Heart left ventricle (tissue), 16 donors: ENCODE measurements at regions not wholly inside any gene's neighbourhood (a gene's known extent, or its start where the extent isn't known, plus 50 kb on each side); places are given as distances from the start of the nearest gene placed in this dataset.
"Not testable (repeated sequence)": the region's sequence is repeated elsewhere in the genome, so short reads cannot be mapped to it uniquely, and the experiment has no call there.

ENCODE experiments used
- ATAC-seq, 4 donors: fragments of 200-7000 bp; cut with Tn5 transposase; one replicate each; pipeline ENCODE4 v1.9.1; 2020 to 2022; ENCODE audit warnings: moderate library complexity in 4 of 4, mild to moderate bottlenecking in 3 of 4, moderate number of reproducible peaks in 1 of 4
- DNase-seq, 5 donors: peaks; one replicate each; pipeline ENCODE4 v3.0.0-alpha.2; 2020
- H3K27ac ChIP-seq, 12 donors: fragments of 200-600 bp; sonication (generic) in 4 of 12; one replicate each; pipeline versions ENCODE4 v1.5.0 to v1.8.0; 2016 to 2022; ENCODE audit warnings: mild to moderate bottlenecking in 2 of 12
- H3K27me3 ChIP-seq, 9 donors: fragments of 200-600 bp; sonication (generic) in 2 of 9; one replicate each; pipeline versions ENCODE4 v1.5.1 to v1.8.0; 2016 to 2022; ENCODE audit warnings: mild to moderate bottlenecking in 3 of 9
- H3K36me3 ChIP-seq, 9 donors: fragments of 200-600 bp; sonication (generic) in 2 of 9; one replicate each; pipeline versions ENCODE4 v1.5.0 to v1.8.0; 2018 to 2022; ENCODE audit warnings: mild to moderate bottlenecking in 2 of 9
- H3K4me1 ChIP-seq, 12 donors: fragments of 200-600 bp; sonication (generic) in 4 of 12; one replicate each; pipeline versions ENCODE4 v1.5.0 to v1.8.0; 2016 to 2022; ENCODE audit warnings: mild to moderate bottlenecking in 3 of 12
- H3K4me3 ChIP-seq, 12 donors: fragments of 200-600 bp; sonication (generic) in 4 of 12; one replicate each; pipeline versions ENCODE4 v1.5.0 to v1.8.0; 2017 to 2022; ENCODE audit warnings: mild to moderate bottlenecking in 9 of 12, moderate library complexity in 4 of 12
- H3K9me3 ChIP-seq, 12 donors: fragments of 200-600 bp; sonication (generic) in 4 of 12; one replicate each; pipeline versions ENCODE4 v1.5.0 to v1.8.0; 2016 to 2022; ENCODE audit warnings: mild to moderate bottlenecking in 1 of 12
- CTCF ChIP-seq, 12 donors: fragments of 200-600 bp; sonication (generic) in 4 of 12; IDR thresholded peaks; one replicate each; pipeline versions ENCODE4 v1.5.0 to v1.8.0; 2018 to 2022; ENCODE audit warnings: antibody characterized with exemption in 12 of 12, mild to moderate bottlenecking in 5 of 12
- POLR2A ChIP-seq, 2 donors: fragments of 450-650 bp; IDR thresholded peaks; one replicate each; pipeline ENCODE4 v1.6.1; 2017; ENCODE audit warnings: antibody characterized with exemption in 2 of 2, mild to moderate bottlenecking in 2 of 2, moderate library complexity in 2 of 2
- WGBS, 4 donors: extraction: QIAGEN DNeasy Blood & Tissue Kit in 2 of 4; methylation state at CpG; one replicate each; pipeline versions ENCODE4 v1.1.5 to v1.1.7; 2013 to 2018; 5-methylcytosine and 5-hydroxymethylcytosine counted together
- intact Hi-C, 10 donors: fragments of 100-400 bp; cut with DNase I; formaldehyde crosslinking; loops; one replicate each; pipeline versions ENCODE4 v1.11.1 to v1.14.2; 2022
- donor health status: ischemic (EF 13 %, LVEDD 7.1; RV severe dilation, severe dysfunction).
- donor health status: healthy with polysubstance abuse.
- donor health status: DM: no; HTN: yes; CAD: no.
- donor health status: DM: no; HTN: no; CAD: no.
- donor health status: ischemic (EF 25% LVEDD 6.9; RV normal size, moderate dysfunction).
- donor health status: ischemic (EF 25% LVEDD 5.7; RV mildly dilated, moderate dysfunction).
- donor health status: healthy.
- donor health status: DM: yes; HTN: yes; CAD: no.
- donor health status: ischemic (EF 35%, LVEDD 5.7; RV mildly dilated, moderate dysfunction).
- donor health status: nonischemic (EF 11% LVEDD 7.7; RV severe dilation, severe dysfunction).
- donor health status: DM: yes; HTN: yes; CAD: no.
- donor health status: PGD.
- donor health status: ischemic (EF 29% LVEDD 5.4; RV normal size, mild dysfunction).
- donor health status: nonischemic (EF 23%, LVEDD 6.1; RV moderate dilation, normal function).

GRCh38 chr6:9697263-9697931 is 717.5 kb downstream of the TFAP2A start:
- Histone ChIP-seq H3K4me3 (no peak overlapping the region), H3K9me3 (peaks cover 0 to 19% (median 2%) of the 10 kb centered on the region in 12 donors), H3K27ac (no peak overlapping the region), H3K4me1 (no peaks in the 10 kb centered on the region), H3K36me3 (no peaks in the 10 kb centered on the region), H3K27me3 (no peaks in the 10 kb centered on the region)
- ATAC-seq (no peak), DNase-seq (no peak)
- intact Hi-C loops, result no loop called here
- 76 to 85% (median 82%) methylated on average over 7 of the region's 7 CpGs for WGBS, 4 donors
- no peak for TF ChIP-seq CTCF (IDR thresholded peaks at IDR 0.05)
- TF ChIP-seq POLR2A (IDR thresholded peaks at IDR 0.05), result no peak

GRCh38 chr6:9690388-9690787 is 724.5 kb downstream of the TFAP2A start:
- ATAC-seq (no peak), DNase-seq (no peak)
- TF ChIP-seq CTCF (IDR thresholded peaks at IDR 0.05), result no peak
- TF ChIP-seq POLR2A (IDR thresholded peaks at IDR 0.05), result no peak
- H3K27me3 ChIP-seq, result no peaks in the 10 kb centered on the region
- H3K4me3 ChIP-seq, result no peak overlapping the region
- no peak overlapping the region for H3K27ac ChIP-seq
- intact Hi-C loops, result no loop called here
- H3K4me1 ChIP-seq, result no peaks in the 10 kb centered on the region
- H3K36me3 ChIP-seq, result no peaks in the 10 kb centered on the region
- H3K9me3 ChIP-seq, result peaks cover 0 to 8% (median 1%) of the 10 kb centered on the region in 12 donors

- H3K36me3 ChIP-seq, intact Hi-C loops, ATAC-seq, H3K4me1 ChIP-seq, H3K4me3 ChIP-seq, H3K27me3 ChIP-seq, H3K27ac ChIP-seq, DNase-seq: not testable (repeated sequence)
- WGBS, 4 donors, result 88 to 93% (median 90%) methylated on average over 6 of the region's 6 CpGs
- H3K9me3 ChIP-seq, result peaks cover 0 to 17% (median 0%) of the 10 kb centered on the region in 12 donors
Observed at GRCh38 chr6:9680727-9681126, 734.1 kb downstream of the TFAP2A start.

GRCh38 chr6:9675122-9675521 is 739.8 kb downstream of the TFAP2A start:
- Histone ChIP-seq H3K27me3 (no peaks in the 10 kb centered on the region), H3K27ac (no peak overlapping the region), H3K9me3 (peaks cover 0 to 14% (median 0%) of the 10 kb centered on the region in 12 donors), H3K4me1 (no peaks in the 10 kb centered on the region), H3K4me3 (no peak overlapping the region), H3K36me3 (no peaks in the 10 kb centered on the region)
- ATAC-seq (no peak), DNase-seq (no peak)
- WGBS, 4 donors, result 67 to 90% (median 84%) methylated on average over 1 of the region's 1 CpG
- intact Hi-C loops, result no loop called here
- TF ChIP-seq CTCF (IDR thresholded peaks at IDR 0.05), result no peak
- TF ChIP-seq POLR2A (IDR thresholded peaks at IDR 0.05), result no peak

GRCh38 chr6:9659848-9660247 is 755.0 kb downstream of the TFAP2A start:
- intact Hi-C loops, result no loop called here
- Histone ChIP-seq H3K4me1 (no peaks in the 10 kb centered on the region), H3K27me3 (no peaks in the 10 kb centered on the region), H3K36me3 (no peaks in the 10 kb centered on the region), H3K9me3 (no peaks in the 10 kb centered on the region), H3K27ac (no peak overlapping the region), H3K4me3 (no peak overlapping the region)
- ATAC-seq (no peak), DNase-seq (no peak)
- TF ChIP-seq POLR2A (IDR thresholded peaks at IDR 0.05) (no peak), CTCF (IDR thresholded peaks at IDR 0.05) (no peak)
- 58 to 66% (median 64%) methylated on average over 4 of the region's 4 CpGs for WGBS, 4 donors
